B cell (primary cell): ENCODE measurements at regions not wholly inside any gene's neighbourhood (a gene's known extent, or its start where the extent isn't known, plus 50 kb on each side); places are given as distances from the start of the nearest gene placed in this dataset.

ENCODE experiments used
- ATAC-seq: fragments of 200-7000 bp; cut with Tn5 transposase; one replicate; pipeline ENCODE4 v1.10.0; 2021; ENCODE audit warnings: low read depth, mild to moderate bottlenecking, moderate number of reproducible peaks, moderate library complexity
- CTCF ChIA-PET: fragments of 350-600 bp; sonication (Branson Sonifier 250); formaldehyde crosslinking; loops from one replicate; lab custom pipeline; 2021; ENCODE audit warnings: antibody characterized with exemption, inconsistent platforms; lab: Charles Lee
- POLR2A ChIA-PET: fragments of 350-600 bp; sonication (Branson Sonifier 250); formaldehyde crosslinking; loops from one replicate; lab custom pipeline; 2021; ENCODE audit warnings: antibody characterized with exemption; lab: Charles Lee
- DNase-seq: peaks from one replicate; pipeline ENCODE4 v3.0.0; 2013
- H2AFZ ChIP-seq: 2 replicates; pipeline ENCODE4 v1.6.1; 2012; ENCODE audit warnings: mild to moderate bottlenecking, low read depth, low read length; ENCODE audit not compliant: insufficient read depth, poor library complexity, severe bottlenecking
- H3K27ac ChIP-seq, 2 donors: 1 replicate in 1 of 2; 2 replicates in 1 of 2; pipeline ENCODE4 v1.5.1; 2012 to 2013; ENCODE audit warnings: low read length in 2 of 2, mild to moderate bottlenecking in 2 of 2, moderate library complexity in 1 of 2
- H3K27me3 ChIP-seq, 4 experiments: fragments of 200-600 bp in 1 of 4; sonication (generic) in 1 of 4; replicated peaks in 1 of 4; 1 replicate in 2 of 4; 2 replicates in 2 of 4; pipeline versions ENCODE4 v1.6.1 to v1.7.0; 2013 to 2016; ENCODE audit warnings: low read length in 3 of 4, mild to moderate bottlenecking in 2 of 4, mixed read lengths in 1 of 4, moderate library complexity in 1 of 4; ENCODE audit not compliant: insufficient read depth in 4 of 4, control insufficient read depth in 3 of 4; ENCODE audit errors: control extremely low read depth in 1 of 4
- H3K36me3 ChIP-seq, 2 experiments: replicated peaks in 1 of 2; 1 replicate in 1 of 2; 2 replicates in 1 of 2; pipeline versions ENCODE4 v1.6.1 to v1.7.1; 2013; ENCODE audit warnings: low read length in 1 of 2; ENCODE audit not compliant: insufficient read depth in 2 of 2, control insufficient read depth in 1 of 2; ENCODE audit errors: control extremely low read depth in 1 of 2, extremely low read depth in 1 of 2
- H3K4me1 ChIP-seq, 2 donors: fragments of 200-600 bp in 1 of 2; sonication (generic) in 1 of 2; 1 replicate in 1 of 2; 2 replicates in 1 of 2; pipeline versions ENCODE4 v1.5.1 to v1.6.1; 2013 to 2017; ENCODE audit warnings: low read length in 2 of 2; ENCODE audit not compliant: control insufficient read depth in 2 of 2, insufficient read depth in 2 of 2
- H3K4me2 ChIP-seq: replicated peaks from 2 replicates; pipeline ENCODE3; 2012; ENCODE audit warnings: mild to moderate bottlenecking, low read depth, low read length; ENCODE audit not compliant: poor library complexity, severe bottlenecking
- H3K4me3 ChIP-seq, 5 experiments: fragments of 200-600 bp in 1 of 5; sonication (generic) in 1 of 5; 1 replicate in 3 of 5; 2 replicates in 2 of 5; pipeline versions ENCODE4 v1.5.1 to v1.7.0; 2011 to 2016; ENCODE audit warnings: low read length in 4 of 5, mild to moderate bottlenecking in 4 of 5, low read depth in 2 of 5, control low read depth in 1 of 5, moderate library complexity in 1 of 5; ENCODE audit not compliant: insufficient read depth in 1 of 5; ENCODE audit errors: control extremely low read depth in 1 of 5, extremely low read depth in 1 of 5
- H3K79me2 ChIP-seq: fragments of 200-600 bp; sonication (generic); one replicate; pipeline ENCODE4 v1.6.0; 2016; ENCODE audit warnings: low read length; ENCODE audit not compliant: control insufficient read depth, insufficient read depth
- H3K9ac ChIP-seq: fragments of 200-600 bp; sonication (generic); 2 replicates; pipeline ENCODE4 v1.6.1; 2017; ENCODE audit warnings: mild to moderate bottlenecking, low read length, moderate library complexity
- H3K9me3 ChIP-seq, 3 donors: one replicate each; pipeline versions ENCODE4 v1.6.1 to v1.7.1; 2013; ENCODE audit warnings: low read length in 2 of 3; ENCODE audit not compliant: control insufficient read depth in 2 of 3, insufficient read depth in 1 of 3; ENCODE audit errors: control extremely low read depth in 1 of 3
- H4K20me1 ChIP-seq: 2 replicates; pipeline ENCODE4 v1.6.0; 2012; ENCODE audit warnings: mild to moderate bottlenecking, low read length; ENCODE audit not compliant: insufficient read depth, control insufficient read depth, poor library complexity, severe bottlenecking
- H3K27ac Mint-ChIP-seq: one replicate; pipeline ENCODE4 v1.8.0; 2021; ENCODE audit warnings: mixed read lengths
- H3K27me3 Mint-ChIP-seq: one replicate; pipeline ENCODE4 v1.8.0; 2021; ENCODE audit warnings: mixed read lengths
- H3K4me1 Mint-ChIP-seq: one replicate; pipeline ENCODE4 v1.8.0; 2021; ENCODE audit warnings: mixed read lengths
- H3K4me3 Mint-ChIP-seq: one replicate; pipeline ENCODE4 v1.8.0; 2021; ENCODE audit warnings: mixed read lengths
- H3K9me3 Mint-ChIP-seq: one replicate; pipeline ENCODE4 v1.8.0; 2022; ENCODE audit warnings: mixed read lengths; ENCODE audit not compliant: insufficient read depth
- EZH2 ChIP-seq: IDR thresholded peaks from 2 replicates; pipeline ENCODE4 v1.6.1; 2012; ENCODE audit warnings: borderline replicate concordance, low read depth, mild to moderate bottlenecking, moderate library complexity, low read length; ENCODE audit not compliant: insufficient read depth, poor library complexity, severe bottlenecking
- WGBS: methylation state at CpG from one replicate; pipeline ENCODE4 v1.1.5; 2013; ENCODE audit warnings: missing lambda C conversion rate; ENCODE audit not compliant: insufficient coverage; 5-methylcytosine and 5-hydroxymethylcytosine counted together
- intact Hi-C: fragments of 100-400 bp; cut with micrococcal nuclease; formaldehyde crosslinking; loops from one replicate; pipeline ENCODE4 v1.10.0; 2022
- TF ChIP-seq, protein P1 (sequence below): fragments of 200-600 bp; IDR thresholded peaks from one replicate; pipeline ENCODE4 v1.8.0; 2022; ENCODE audit warnings: antibody characterized with exemption, mild to moderate bottlenecking

DNA sequence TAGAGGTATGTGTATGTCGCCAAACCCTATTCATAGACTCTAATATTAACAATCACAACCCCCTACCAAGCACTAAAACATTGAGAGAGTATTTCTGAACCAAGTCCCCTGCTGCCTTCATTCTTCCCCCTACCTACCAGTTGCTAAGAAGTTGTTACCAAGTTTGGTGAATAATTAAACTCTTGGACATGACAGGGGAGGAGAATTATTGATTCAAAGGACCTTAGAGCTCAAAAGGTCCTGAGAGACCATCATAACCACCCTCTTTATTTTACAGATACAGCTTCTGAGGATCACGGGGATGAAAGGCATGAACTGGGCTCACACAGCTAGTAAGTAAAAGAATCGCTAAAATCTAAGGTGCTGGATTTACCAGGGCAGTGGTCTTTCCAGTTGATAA is 204.1 kb downstream of the PIK3C3 start:
- H3K4me3 ChIP-seq: no peak overlapping the region
- Mint-ChIP-seq H3K27me3 (no peaks in the 10 kb centered on the region), H3K4me1 (no peaks in the 10 kb centered on the region), H3K9me3 (no peaks in the 10 kb centered on the region), H3K27ac (no peak overlapping the region), H3K4me3 (no peak overlapping the region)
- ChIA-PET CTCF (no interaction called here), POLR2A (no interaction called here)
- no peaks in the 10 kb centered on the region for H3K79me2 ChIP-seq
- WGBS: 96% methylated on average over 3 of the region's 3 CpGs
- H3K27me3 ChIP-seq: no peaks in the 10 kb centered on the region
- H3K9ac ChIP-seq: no peak overlapping the region
- intact Hi-C loops: no loop called here
- no peak overlapping the region for H3K27ac ChIP-seq
- H4K20me1 ChIP-seq: no peaks in the 10 kb centered on the region
- no peak for TF ChIP-seq EZH2
- TF ChIP-seq, protein P1, sequence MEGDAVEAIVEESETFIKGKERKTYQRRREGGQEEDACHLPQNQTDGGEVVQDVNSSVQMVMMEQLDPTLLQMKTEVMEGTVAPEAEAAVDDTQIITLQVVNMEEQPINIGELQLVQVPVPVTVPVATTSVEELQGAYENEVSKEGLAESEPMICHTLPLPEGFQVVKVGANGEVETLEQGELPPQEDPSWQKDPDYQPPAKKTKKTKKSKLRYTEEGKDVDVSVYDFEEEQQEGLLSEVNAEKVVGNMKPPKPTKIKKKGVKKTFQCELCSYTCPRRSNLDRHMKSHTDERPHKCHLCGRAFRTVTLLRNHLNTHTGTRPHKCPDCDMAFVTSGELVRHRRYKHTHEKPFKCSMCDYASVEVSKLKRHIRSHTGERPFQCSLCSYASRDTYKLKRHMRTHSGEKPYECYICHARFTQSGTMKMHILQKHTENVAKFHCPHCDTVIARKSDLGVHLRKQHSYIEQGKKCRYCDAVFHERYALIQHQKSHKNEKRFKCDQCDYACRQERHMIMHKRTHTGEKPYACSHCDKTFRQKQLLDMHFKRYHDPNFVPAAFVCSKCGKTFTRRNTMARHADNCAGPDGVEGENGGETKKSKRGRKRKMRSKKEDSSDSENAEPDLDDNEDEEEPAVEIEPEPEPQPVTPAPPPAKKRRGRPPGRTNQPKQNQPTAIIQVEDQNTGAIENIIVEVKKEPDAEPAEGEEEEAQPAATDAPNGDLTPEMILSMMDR: no peak
- ATAC-seq (no peak), DNase-seq (no peak)
- no peaks in the 10 kb centered on the region for H3K4me1 ChIP-seq
- H3K4me2 ChIP-seq: no peak overlapping the region
- no peaks in the 10 kb centered on the region for H3K9me3 ChIP-seq
- H3K36me3 ChIP-seq: no peaks in the 10 kb centered on the region
- H2AFZ ChIP-seq: no peak overlapping the region

DNA sequence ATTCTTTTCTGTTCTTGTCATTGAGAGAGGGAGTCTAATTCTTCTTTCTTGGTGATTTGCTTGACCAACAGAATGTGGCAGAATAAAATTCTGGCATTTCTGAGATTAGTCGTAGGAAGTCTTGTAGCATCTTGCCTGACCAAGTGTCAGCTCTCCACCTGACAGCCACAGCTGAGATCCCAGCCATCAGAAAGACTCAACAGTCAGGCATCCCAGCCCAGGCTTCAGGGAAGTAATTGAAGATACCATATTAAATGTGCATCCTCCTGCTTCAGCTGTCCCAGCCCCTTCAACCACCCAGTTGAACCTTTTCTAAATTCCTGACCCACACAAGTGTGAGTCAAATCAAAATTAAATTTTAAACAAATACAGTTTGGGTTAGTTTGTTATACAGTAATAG is 208.3 kb downstream of the PIK3C3 start:
- intact Hi-C loops: no loop called here
- ATAC-seq: no peak
- no peaks in the 10 kb centered on the region for H3K9me3 ChIP-seq
- H3K27me3 ChIP-seq: no peaks in the 10 kb centered on the region
- Mint-ChIP-seq H3K9me3 (no peaks in the 10 kb centered on the region), H3K4me3 (no peak overlapping the region), H3K27me3 (no peaks in the 10 kb centered on the region), H3K27ac (no peak overlapping the region), H3K4me1 (no peaks in the 10 kb centered on the region)
- no peak overlapping the region for H3K4me2 ChIP-seq
- DNase-seq: no peak
- no peaks in the 10 kb centered on the region for H3K4me1 ChIP-seq
- no peak overlapping the region for H3K27ac ChIP-seq
- POLR2A ChIA-PET: no interaction called here
- no peaks in the 10 kb centered on the region for H4K20me1 ChIP-seq
- no peak overlapping the region for H3K9ac ChIP-seq
- WGBS: 100% methylated on average over 1 of the region's 1 CpG
- TF ChIP-seq, protein P1: no peak
- no peak overlapping the region for H3K4me3 ChIP-seq
- CTCF ChIA-PET: no interaction called here
- H2AFZ ChIP-seq: no peak overlapping the region
- H3K79me2 ChIP-seq: no peaks in the 10 kb centered on the region
- H3K36me3 ChIP-seq: no peaks in the 10 kb centered on the region
